Activated T-helper 9 cell treated with anti-CD3 and anti-CD28 coated beads, Interleukin-2, amount 50 U/mL, for 16 hours (primary cell): ENCODE measurements at regions not wholly inside any gene's neighbourhood (a gene's known extent, or its start where the extent isn't known, plus 50 kb on each side); places are given as distances from the start of the nearest gene placed in this dataset.

Source experiments
- DNase-seq: peaks from one replicate; pipeline ENCODE4 v3.0.0-alpha.2; 2020; ENCODE audit warnings: low read depth

GRCh38 chr10:7027913-7028808, 382.7 kb downstream of the SFMBT2 start:
- no peak for DNase-seq

- no peak for DNase-seq
These were observed 383.5 kb downstream of the SFMBT2 start for GRCh38 chr10:7027237-7027912.

GRCh38 chr10:7026818-7027217, 384.0 kb downstream of the SFMBT2 start:
- no peak for DNase-seq

- DNase-seq: no peak
These were observed 385.5 kb downstream of the SFMBT2 start for GRCh38 chr10:7025296-7025695.

GRCh38 chr10:7015457-7015856, 395.4 kb downstream of the SFMBT2 start:
- DNase-seq: no peak

- DNase-seq: no peak
These were observed 396.1 kb downstream of the SFMBT2 start for GRCh38 chr10:7014721-7015120.

GRCh38 chr10:7011994-7012393, 398.8 kb downstream of the SFMBT2 start:
- no peak for DNase-seq

- DNase-seq: no peak
These were observed 402.2 kb downstream of the SFMBT2 start for GRCh38 chr10:7008645-7009044.

- DNase-seq: no peak
These were observed 403.1 kb downstream of the SFMBT2 start for GRCh38 chr10:7007600-7008190.

- no peak for DNase-seq
These were observed 404.3 kb downstream of the SFMBT2 start for GRCh38 chr10:7006566-7006965.

GRCh38 chr10:7003831-7004395, 406.9 kb downstream of the SFMBT2 start:
- no peak for DNase-seq

GRCh38 chr10:7000061-7000460, 410.8 kb downstream of the SFMBT2 start:
- no peak for DNase-seq

GRCh38 chr10:6999232-6999925, 411.5 kb downstream of the SFMBT2 start:
- no peak for DNase-seq

- DNase-seq: no peak
These were observed 413.3 kb downstream of the SFMBT2 start for GRCh38 chr10:6997509-6997908.

- no peak for DNase-seq
These were observed 414.4 kb downstream of the SFMBT2 start for GRCh38 chr10:6996431-6996830.

- no peak for DNase-seq
These were observed 415.0 kb downstream of the SFMBT2 start for GRCh38 chr10:6995831-6996230.

GRCh38 chr10:6995341-6995740, 415.3 kb upstream of the PRKCQ start:
- no peak for DNase-seq

GRCh38 chr10:6990891-6991290, 410.8 kb upstream of the PRKCQ start:
- no peak for DNase-seq

GRCh38 chr10:6988654-6989053, 408.6 kb upstream of the PRKCQ start:
- DNase-seq: no peak

GRCh38 chr10:6987536-6987945, 407.5 kb upstream of the PRKCQ start:
- DNase-seq: no peak

GRCh38 chr10:6986927-6987326, 406.9 kb upstream of the PRKCQ start:
- DNase-seq: no peak

- DNase-seq: no peak
These were observed 405.6 kb upstream of the PRKCQ start for GRCh38 chr10:6985644-6986043.
